ENCODE measurements at regions not wholly inside any gene's neighbourhood (a gene's known extent, or its start where the extent isn't known, plus 50 kb on each side); places are given as distances from the start of the nearest gene placed in this dataset.
A peak's percentile ranks its signal among the peaks of the same experiment; 100 is the strongest.
"Not testable (repeated sequence)": the region's sequence is repeated elsewhere in the genome, so short reads cannot be mapped to it uniquely, and the experiment has no call there.

DNA sequence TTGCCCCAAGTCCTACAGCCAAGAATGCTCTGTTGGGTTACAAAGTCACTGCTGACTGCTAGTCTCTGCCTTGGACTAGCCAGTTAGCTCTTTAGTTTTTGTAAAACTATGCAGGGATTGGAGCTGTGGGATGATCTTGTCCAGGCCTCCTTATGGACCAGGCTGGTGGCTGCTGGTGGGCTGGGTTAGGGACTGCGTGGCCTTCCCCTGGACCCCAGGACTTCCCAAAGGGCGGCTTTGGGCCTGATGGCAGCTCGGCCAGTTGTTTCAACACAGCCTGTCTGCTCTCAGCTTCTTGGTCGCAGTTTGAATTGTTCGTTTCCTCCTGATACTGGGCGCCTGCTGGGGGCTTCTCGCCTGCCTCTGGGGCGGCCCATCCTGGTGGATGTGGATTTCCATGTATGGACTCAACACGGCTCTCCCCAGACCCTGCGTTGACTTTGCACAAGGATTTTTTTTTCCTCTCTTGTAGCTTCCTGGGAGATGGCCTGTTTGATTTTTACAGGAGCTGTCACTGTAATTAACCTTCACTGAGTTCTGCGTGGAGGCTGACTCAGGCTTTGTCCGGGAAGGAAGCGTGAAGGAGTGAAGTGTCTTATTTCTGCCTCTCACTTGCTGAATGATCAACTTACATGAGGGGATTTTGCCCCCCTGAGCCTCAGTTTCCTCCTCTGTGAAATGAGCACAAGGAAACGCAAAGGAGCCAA is 91.9 kb upstream of the NEURL1B start:
- DNase-seq (ENCODE audit: low spot score): no peak

DNA sequence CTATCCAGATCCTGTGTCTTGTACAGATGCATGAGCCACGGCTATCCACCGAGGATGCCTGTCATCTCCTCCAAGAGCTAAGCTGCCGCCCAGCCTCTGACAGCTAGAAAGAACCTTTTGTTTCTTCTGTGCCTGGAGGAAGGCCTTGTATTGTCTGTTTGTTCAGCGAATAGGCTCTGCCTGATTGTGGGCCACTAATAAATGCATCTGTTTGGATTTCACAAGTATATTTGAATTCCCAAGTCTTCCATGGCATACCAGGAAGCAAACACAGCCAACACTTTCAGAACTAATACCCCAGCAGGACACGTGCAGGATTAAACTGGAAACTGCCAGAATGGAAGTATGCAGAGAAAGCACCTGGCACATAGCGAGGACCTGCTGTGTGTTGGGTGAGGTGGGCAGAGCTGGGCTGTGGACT is 92.7 kb upstream of the NEURL1B start:
- peak; percentile 31 for DNase-seq (ENCODE audit: low spot score)

DNA sequence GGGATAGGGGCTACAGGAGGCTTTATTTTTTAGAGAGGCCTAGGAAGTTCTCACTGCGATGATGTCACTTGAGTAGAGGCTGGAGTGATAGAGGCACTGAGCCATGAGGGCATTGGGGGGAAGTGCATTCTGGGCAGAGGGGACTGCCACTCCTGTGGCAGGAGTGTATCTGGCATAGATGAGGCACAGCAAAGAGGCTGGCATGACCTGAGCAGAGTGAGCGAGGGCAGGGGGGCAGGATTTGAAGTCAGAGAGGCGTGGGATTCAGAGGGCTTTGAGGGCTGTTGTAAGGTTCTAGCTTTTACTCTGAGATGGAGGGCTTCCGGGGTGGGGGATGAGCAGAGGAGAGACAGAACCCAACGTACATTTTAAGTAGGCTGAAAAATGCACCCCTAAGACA is 91.9 kb upstream of the SH3PXD2B start:
- no peak for DNase-seq (ENCODE audit: low spot score)

DNA sequence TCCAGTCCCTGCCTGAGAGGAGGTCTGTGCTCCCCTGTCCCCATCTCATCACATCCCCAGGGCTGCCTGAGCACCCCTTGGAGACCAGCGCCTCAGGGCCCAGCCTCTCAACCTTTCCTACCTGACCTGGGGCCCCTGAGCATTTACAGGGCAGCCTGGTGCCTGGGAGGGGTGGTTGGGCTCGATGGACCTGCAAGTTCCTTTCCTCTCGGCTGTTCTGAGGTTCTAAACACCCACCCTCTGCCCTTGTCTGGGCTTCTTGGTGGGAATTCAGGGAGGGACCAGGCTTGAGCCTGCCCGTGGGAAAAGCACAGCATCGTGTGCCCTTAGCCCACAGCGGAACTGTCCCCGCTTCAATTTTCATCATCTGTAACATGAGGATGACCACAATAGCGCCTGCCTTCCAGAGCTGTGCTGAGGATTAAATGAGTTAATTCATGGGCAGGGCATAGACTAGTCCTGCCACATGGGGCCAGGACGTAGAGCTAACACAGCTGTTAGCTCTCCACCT is 91.0 kb upstream of the SH3PXD2B start:
- DNase-seq (ENCODE audit: low spot score): no peak

DNA sequence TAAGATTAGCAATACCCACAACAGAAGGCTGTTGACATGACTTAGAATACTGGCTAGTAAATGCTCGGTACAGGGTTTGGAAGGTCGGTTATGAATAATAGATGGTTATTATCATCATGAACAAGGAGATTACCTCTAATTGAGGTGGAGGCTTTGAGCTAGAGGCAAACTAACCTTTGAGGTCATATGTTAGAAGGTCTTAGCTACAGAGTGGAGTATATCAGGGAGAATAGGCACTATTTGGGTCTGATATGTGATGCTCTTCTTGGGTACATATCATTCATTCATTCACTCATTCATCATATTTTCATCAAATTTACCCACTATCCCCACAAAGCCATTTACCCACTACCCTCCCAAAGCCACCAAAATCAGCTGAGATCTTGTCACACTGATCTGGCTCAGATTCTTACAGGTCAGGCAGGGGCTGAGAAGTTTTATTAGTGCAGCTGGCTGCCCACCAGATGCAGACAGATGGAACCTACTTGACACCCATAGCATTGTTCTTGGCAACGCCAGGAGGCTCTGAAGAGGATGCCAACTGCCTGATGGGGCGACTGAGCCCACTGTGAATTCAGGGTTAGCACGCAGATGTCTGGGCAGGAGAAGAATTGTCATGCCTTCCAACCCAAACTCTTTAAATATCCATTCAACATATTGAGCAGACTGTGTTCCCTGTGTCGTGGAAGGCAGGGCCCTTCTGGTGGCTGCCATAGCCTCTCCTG is 90.2 kb upstream of the SH3PXD2B start:
- DNase-seq (ENCODE audit: low spot score): no peak

DNA sequence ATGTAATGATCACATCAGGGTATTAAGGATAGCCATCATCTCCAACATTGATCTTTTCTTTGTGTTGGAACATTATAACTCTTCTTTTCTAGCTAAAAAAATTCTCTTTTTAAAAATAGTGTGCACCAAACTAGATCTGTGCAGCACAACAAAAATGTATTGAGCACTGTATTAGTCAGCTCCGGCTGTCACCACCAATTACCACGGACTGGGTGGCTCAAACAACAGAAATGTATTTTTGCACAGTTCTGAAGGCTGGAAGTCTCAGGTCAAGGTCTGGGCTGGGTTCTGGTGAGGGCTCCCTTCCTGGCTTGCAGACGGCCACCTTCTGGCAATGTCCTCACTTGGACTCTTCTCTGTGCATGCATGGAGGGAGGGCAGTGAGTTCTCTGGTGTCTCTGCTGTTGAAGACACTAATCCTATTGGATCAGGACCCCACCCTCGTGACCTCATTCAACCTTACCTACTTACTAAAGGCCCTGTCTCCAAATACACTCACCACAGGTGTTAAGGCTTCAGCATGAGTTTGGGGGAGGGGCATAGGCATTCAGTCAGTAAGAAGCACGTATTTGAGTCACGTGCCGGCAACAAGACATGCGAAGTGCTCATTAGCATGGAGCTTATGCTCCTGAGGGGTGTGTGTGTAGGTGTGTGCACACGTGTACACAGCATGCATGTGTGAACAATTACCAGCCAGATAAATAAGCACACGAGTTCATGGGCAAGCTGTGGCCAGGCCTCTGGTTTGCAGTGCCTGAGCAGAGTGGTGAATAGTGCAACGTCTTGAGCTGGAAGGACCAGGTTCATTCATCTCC is 89.4 kb upstream of the SH3PXD2B start:
- no peak for DNase-seq (ENCODE audit: low spot score)

DNA sequence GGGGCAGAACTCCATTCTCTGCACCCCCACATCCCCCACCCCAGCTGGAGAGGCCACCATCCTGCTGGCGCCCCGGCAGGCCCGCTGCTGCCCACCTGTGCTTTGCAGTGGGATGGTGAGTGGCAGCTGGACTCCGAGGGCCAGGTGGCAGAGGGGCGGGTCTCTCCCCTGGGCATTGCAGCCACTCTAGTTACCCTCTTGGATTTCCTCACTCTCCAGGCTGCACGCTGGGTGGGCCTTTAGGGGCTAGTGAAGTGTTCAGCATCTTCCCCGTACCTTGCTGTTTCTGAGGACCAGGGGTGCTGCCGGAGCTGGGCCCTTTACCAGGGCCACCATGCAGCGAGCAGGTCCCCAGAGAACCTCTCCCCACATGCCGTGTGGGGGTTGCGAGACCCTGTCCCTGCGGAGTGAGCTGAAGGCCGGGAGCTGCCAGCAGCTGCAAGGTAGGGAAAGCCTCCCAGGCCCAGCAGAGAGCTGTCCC is 88.4 kb upstream of the SH3PXD2B start:
- DNase-seq (ENCODE audit: low spot score): no peak

DNA sequence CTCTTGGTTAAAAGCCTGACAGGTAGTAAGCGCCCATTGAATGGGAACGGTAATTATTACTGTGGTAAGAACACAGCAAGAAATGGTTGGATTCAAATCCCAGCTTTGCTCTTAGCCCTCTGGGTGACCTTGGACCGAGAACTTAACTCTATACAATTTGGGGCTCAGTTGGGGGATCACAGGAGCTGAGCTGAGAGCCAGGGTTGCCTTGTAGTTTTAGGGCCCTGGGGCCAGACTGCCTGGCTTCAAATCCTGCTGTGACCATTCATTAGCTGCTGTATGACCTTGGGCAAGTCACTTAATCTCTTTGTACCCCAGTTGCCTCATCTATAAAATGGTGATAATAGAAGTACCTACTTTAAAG is 87.4 kb upstream of the SH3PXD2B start:
- no peak for DNase-seq (ENCODE audit: low spot score)

DNA sequence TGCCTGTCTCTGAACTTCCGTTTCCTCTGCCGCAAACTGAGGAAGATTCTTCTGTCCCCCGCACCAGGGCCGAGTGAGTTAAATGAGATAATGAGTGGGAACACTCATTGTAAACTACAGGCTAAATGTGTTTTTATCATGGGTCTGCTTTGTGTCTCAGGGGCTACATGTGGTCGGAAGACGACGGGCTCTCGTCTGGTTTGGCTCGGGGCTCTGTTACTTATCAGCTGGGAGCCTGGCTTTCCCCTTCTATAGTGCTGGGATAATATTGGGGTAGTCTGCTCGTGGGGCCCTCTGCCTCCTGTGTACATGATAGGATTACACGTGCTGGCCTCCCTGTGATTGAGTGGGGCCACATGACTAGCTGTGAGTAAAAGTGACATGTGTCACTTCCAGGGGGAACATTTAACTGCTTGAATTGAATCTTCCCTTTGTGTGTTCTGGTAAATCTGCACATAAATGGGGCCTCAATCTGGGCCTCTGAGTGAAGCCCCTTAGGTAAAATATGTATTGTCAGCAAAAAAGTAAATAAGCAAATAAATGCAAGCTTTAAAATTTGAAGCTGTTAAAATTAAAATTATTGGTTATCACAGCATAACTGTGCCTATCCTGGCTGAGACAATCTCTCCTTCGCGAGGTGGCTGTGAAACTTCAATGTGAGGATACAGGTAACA is 86.9 kb upstream of the SH3PXD2B start:
- DNase-seq (ENCODE audit: low spot score): no peak

DNA sequence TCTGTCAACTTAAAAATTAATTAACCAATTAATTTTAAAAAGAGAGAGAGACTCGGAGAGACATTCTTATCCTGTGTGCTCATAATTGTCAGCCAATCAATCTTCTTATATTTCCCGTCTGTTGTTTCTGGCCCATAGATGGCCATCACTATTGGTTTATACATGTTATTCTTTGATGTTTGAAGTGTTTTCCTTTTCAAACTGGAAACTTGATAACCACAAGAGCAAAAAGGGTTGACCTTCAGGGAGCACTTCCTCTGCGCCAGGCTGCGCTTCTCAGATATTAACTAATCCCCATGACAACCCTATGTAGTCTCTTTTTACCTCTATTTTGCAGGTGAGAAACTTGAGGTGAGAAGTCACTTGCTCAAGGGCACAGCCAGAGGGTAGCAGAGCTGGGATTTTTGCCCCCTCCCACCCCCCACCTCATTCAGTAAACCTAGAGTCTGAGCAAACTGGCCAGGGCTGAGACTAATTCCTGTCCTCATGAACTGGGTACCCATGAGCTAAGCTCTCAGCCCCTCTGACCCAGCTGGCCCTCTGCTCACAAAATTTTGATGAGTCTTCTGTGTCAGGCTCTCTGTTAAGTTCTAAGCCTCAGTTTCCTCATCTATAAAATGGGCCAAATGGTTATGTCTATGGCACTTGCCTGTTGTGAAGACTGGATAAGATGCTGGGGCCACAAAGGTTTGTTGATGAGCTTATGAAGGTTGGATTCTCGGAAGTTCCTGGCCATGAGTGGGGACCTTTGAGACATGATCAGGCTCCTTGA is 86.0 kb upstream of the SH3PXD2B start:
- no peak for DNase-seq (ENCODE audit: low spot score)

DNA sequence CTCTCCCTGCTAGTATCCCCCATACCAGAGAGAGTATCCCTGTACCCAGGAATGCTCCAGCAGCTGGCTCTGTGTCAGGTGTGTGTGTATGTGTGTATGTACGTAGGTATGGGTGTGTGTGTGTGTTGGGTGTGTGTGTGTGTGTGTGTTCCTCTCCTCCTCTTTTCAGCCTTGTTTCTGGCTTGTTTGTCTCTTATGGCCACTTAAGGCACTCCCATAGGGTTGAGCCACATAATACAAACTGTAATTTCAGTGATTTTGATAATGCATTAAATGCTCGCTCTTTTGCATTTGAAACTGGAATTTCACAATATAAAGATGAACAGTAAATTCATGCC is 80.8 kb upstream of the SH3PXD2B start:
- no peak for DNase-seq (ENCODE audit: low spot score)

DNA sequence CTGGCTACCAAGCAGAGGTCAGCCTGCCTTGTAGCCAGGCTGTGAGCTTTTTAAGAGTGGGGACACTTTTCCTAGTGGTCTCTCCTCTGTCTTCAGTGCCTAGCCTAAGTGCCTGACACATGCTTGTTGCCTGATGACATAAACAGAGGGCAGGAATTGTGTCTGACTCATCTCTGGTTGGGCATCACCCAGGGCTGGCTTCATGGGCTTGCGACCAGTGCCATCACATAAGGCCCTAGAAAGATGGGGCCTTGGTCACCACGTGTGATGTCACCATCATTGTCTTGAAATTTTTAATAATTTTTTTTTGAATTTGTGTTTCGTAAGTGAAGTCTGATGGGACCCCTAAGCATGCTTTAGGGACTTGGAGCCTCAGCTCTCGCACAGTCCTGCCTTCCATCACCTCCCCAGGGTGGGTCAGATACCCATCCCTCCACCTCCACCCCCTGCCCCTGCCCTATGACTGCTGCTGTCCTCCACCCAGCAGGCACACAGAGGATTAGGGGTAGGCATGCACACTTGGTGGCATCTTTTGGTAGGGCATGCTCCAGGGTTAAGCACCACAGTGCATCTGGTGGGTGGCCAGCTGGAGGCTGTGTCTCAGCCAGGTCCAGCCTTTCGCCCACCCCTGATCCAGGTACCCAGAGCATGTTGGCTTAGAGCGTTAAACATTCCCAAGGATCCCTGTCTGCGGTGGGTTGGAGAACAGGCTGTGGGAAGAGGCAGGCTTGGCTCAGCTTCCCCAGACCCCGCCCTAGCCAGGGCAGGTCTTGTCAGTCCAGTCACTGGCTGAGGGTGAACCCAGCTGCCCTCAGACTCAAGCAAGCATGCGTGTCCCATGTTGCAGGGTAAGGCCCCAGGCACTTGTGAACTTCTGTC is 80.1 kb upstream of the SH3PXD2B start:
- no peak for DNase-seq (ENCODE audit: low spot score)

DNA sequence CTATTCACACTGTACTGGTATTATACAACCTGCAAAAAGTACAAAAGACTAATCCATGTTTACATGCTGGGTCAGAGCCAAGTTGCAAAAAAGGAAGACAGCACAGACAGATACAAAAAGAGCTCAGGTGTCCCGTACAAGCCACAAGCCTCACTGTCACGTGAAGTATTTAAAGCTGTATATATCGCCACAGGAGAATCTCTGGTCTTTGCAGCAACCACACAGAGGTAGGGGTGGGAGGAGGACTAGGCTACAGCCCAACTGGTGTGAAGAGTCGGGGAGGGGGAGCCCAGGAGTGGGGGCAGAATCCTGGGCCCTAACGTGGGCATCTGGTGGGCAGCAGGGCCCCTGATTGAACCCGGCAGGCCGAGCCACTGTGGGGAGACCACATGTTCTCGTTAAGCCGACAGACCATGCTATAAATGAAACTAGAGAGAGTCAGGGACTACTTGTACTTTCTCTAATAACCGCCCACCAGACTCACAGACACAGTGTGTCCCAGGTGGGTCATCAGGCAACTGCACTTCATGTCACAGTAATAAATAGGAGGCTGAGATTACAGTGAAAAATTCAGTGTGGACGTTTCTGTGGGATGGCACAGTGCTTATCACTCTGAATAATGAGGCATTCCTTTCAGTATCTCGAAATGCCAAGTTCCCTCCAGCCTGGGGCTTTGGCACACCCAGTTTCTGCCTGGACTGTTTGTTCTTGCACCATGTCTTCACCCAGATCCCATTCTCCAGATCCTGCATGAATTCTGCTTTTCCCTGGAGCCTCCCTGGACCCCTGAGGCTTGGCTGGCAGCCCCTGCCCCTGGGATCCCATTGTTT is 79.3 kb upstream of the SH3PXD2B start:
- DNase-seq (ENCODE audit: low spot score): no peak

DNA sequence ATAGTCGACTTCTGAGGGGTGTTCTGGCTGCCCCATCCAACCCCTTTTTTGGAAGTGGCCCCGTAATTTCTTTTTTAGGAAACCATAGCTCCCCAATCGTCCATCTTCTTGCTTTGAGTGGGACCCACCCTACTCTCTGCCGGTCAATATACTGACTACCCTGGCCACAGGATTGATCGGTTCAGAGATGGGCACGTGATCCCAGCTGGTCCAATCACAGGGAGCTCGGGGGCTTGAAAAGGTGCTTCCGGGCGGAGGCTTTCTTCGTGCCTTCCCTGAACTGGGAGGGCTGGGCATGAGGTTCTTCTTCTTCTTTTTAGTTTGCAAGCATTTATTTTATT is 78.7 kb upstream of the SH3PXD2B start:
- no peak for DNase-seq (ENCODE audit: low spot score)

DNA sequence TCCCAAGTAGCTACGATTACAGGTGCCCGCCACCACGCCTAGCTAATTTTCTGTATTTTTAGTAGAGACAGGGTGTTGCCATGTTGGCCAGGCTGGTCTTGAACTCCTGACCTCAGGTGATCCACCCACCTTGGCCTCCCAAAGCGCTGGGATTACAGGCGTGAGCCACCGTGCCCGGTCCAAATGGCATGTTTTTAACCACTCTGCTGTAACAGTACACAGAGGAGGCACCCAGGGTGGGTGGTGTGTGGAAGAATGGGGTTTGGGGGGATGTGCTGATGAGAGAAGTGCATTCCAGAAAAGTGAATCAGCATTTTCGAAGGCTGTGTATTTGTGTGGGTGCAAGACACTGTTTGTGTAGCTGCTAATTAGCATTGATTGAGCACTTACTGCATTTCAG is 78.1 kb upstream of the SH3PXD2B start:
- not testable (repeated sequence) for DNase-seq (ENCODE audit: low spot score)

DNA sequence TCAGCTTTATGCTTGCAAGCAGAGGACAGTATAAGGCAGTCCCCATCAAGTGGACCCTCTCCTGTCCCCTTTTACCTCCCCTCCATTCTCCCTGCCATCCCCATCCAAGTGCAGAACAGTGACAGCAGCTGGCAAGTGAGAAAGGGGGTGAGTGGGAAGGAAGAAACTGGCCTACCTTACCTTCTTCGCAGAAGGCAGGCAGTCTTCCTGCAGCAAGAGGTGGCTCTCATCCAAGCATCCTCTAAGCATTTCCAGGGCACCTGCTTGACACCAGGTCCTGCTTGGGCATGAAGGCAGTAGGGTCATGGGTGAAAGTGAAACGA is 77.3 kb upstream of the SH3PXD2B start:
- no peak for DNase-seq (ENCODE audit: low spot score)

DNA sequence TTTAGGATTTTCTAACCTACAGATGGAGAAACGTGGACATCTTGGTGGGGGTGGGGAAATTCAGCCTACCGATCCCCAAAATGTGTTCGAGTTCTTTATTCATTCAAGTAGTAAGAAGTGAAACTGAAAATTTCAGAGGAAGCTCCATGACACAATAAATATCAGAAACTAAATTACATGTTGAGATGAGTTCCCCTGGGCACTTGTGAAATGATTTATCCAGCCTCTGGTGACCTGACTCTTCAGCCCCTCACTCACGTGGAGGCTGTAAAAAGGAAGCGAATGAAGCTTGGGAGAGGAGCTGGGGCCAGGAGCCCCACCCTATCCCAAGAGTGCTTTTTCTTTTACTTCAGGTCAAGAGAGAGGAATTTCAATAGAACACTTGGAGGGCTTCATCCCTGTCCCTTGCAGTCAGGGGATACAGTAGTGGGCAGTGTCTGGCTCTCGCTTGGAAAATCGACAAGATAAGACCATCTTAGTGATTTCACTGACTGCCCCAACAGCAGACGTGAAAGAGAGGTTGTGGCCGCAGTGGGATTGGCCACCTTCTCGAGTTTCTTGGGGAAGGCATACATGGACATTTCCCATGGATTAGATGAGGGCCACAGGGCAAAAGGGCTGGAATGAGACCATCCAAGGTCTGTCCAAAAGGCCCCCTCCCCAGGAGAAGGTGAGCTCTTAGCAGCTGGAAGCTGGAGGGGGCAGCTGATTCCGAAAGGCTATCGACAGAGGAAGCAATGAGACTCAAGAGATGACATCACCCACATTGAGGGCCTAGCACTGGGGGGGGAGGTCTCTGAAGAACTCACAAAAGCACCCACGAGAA is 76.8 kb upstream of the SH3PXD2B start:
- no peak for DNase-seq (ENCODE audit: low spot score)

DNA sequence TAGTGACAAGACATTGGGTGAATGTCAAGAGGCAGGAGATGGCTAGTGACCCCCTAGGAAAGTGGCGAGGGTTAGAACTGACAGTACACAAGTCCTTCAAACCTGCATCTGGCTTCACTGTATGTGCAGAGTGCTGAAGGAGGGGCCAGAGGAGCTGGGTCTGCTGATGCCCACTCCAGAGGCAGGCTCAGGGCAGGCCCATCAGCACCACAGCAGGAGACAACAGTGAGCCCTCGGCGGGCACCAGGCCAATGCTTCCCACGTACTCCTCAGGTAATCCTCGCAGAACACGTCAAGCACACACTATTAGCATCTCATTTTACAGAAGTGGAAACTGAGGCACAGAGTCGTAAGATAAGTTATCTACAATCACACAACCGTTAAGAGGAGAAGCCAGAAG is 76.1 kb upstream of the SH3PXD2B start:
- no peak for DNase-seq (ENCODE audit: low spot score)

DNA sequence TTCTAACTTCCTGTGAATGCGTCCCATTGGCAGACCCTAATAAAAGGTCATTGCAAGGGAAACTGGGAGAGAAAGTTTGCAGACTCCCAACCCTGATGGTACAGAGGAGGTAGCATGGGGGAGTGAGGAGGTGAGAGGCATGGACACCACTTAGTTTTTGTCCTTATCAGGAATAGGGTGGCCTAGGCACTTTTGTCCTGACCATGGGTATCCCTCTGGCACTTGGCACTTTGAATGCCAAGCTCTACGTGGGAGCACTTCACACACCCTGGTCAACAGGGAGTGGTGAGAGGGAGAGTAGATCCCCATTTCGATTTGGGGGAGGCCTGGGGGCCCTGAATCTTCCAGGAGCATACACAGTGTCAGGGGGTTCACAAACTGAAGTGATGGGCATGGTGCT is 75.6 kb upstream of the SH3PXD2B start:
- DNase-seq (ENCODE audit: low spot score): no peak

Data from COLO829 (cell line).